Upper lobe of left lung (tissue), 4 donors: ENCODE measurements at regions not wholly inside any gene's neighbourhood (a gene's known extent, or its start where the extent isn't known, plus 50 kb on each side); places are given as distances from the start of the nearest gene placed in this dataset.

Experiments used
- CTCF ChIP-seq, 6 experiments: fragments of 450-650 bp in 4 of 6; fragments of 200-600 bp in 2 of 6; sonication (generic) in 2 of 6; IDR thresholded peaks; one replicate each; pipeline ENCODE4 v1.5.1; 2016 to 2019; ENCODE audit warnings: antibody characterized with exemption in 6 of 6
- POLR2A ChIP-seq, 4 donors: fragments of 450-650 bp; IDR thresholded peaks; one replicate each; pipeline ENCODE4 v1.5.1; 2016 to 2017; ENCODE audit warnings: antibody characterized with exemption in 4 of 4, mild to moderate bottlenecking in 2 of 4
- POLR2AphosphoS5 ChIP-seq, 2 donors: sonication (generic); formaldehyde crosslinking; IDR thresholded peaks; one replicate each; pipeline ENCODE4 v1.5.1; 2017; ENCODE audit warnings: antibody characterized with exemption in 2 of 2

- TF ChIP-seq POLR2A (IDR thresholded peaks at IDR 0.05) (no peak), CTCF (IDR thresholded peaks at IDR 0.05) (no peak), POLR2AphosphoS5 (IDR thresholded peaks at IDR 0.05) (no peak)
Measured at GRCh38 chr20:52082612-52083011, 109.0 kb downstream of the ZFP64 start.
